Nucleus accumbens (tissue), 56 donors: ENCODE measurements at regions not wholly inside any gene's neighbourhood (a gene's known extent, or its start where the extent isn't known, plus 50 kb on each side); places are given as distances from the start of the nearest gene placed in this dataset.
"Not testable (repeated sequence)": the region's sequence is repeated elsewhere in the genome, so short reads cannot be mapped to it uniquely, and the experiment has no call there.

ENCODE experiments used
- DNase-seq, 56 donors: peaks; one replicate each; lab custom pipeline; 2025; lab: John Stamatoyannopoulos, UW

DNA sequence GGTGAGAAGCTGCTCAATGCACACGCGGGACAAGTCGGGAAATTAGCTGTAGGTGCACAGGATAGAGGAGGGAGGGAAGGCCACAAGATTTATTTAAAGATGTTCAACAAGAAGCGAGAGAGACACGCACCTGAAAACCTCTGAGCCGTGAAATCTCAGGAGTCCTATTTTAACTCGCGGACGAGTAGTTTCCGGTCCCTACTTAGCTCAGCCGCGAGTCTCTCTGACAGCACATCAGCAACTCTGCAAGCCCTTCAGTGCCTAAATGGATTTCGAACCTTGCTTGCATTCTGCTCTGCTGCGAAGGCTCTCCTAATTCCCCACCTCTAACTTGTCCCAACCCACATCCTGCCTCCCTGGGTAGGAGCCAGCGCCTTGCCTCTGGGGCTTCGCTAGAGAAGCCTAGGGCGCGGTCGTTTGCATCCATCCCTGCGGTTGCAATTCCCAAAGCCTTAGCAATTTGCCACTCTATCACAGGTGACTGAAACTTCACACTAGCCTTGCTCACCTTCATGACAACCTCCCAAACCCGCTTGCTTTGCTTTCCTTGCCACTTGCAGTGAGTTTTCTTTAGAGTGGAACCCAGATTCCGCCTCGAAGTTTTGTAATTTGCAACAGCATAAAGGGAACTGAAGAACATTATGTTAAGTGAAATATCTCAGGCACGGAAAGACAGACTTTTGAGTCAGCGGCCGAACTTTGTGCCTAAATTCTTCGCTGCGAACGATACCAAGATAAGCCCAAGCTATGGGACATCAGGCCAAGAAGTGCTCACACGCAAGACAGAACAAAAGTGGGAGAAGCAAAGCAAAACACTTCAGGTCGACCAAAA is 202.8 kb downstream of the KDM5D start:
- no peak for DNase-seq

DNA sequence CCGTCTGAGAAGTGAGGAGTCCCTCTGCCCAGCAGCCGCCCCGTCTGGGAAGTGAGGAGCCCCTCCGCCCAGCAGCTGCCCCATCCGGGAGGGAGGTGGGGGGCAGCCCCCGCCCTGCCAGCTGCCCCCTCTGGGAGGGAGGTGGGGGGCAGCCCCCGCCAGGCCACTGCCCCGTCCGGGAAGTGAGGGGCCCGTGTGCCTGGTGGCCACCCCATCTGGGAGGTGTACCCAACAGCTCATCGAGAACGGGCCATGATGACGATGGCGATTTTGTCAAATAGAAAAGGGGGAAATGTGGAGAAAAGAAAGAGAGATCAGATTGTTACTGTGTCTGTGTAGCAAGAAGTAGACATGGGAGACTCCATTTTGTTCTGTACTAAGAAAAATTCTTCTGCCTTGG is 208.8 kb downstream of the KDM5D start:
- DNase-seq: not testable (repeated sequence)

DNA sequence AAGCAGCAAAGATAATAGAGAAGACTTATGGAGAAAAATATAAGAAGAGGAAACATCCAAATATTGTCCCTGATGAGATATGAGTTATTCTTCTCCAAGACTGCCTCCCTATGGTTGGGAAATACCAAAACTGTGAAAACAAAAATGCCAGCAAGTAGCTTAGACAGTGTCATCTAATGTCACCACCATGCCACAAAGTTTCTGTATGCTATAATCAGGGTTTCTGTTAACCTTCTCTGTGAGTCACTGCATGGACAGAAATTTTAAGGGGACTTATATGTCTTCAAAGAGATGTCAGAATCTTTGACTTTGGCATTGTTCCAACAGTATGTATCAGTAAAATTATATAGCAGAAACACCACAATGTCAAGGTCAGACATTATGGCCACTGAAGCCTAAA is 222.6 kb downstream of the KDM5D start:
- no peak for DNase-seq

DNA sequence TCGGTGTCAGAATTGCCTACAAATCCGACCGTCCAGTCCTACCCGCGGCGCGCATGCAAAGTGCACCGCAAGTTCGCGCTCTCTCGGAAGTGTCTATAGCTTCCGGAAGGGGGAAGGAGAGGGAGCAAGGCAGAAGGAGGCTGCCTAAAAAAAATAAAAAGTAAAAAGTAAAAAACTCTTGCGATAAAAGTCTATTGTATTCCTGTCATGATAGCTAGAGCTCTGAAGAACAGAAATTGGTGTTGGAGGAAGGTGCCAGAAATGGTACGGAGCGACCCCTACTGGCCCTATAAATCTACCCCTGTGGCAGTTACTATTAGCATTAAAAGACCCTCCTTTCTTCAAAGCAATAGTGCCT is 241.5 kb downstream of the KDM5D start:
- DNase-seq: no peak

DNA sequence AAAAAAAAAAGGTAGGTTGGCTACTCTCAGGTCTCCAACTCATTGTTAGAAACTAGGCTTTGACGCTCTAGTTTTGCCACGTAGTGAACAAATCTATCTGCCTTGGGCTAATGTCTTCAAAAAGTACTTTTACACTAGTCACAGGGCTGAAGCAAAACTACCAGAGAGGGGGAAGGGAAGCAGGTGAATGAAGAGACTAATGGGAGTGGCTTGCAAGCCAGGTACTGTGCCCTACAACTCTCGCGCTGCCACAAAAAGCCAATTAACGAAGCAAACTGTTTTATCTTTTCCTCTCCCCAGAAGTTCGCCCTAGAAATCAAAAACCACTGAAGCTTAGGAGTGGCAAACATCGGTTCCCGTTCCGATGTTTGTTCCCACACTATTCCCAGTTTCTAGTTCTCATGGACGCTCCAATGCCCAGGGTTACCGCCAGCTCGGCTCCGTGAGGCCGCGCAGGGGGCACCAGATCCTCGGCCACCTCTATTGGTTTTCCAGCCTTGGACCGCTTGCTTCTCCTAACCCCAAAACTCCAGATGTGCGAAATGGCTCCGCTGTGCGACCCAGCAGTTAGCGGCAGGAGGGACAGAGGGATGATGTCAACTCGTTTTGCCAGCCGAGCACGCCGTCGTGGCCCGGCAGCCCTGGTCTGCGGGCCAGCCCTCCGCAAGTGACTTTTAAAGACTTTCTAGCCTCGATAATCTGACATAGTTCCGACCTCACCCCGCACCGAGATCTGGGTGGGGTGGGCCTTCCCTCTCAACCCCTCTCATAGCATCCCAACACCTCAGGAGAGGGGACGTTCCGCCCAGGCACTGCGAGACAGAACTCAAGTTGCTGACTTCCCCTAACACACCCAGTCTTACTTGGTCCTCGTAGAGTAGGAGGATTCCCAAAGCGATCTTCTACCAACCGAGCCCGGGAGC is 242.1 kb downstream of the KDM5D start:
- no peak for DNase-seq

DNA sequence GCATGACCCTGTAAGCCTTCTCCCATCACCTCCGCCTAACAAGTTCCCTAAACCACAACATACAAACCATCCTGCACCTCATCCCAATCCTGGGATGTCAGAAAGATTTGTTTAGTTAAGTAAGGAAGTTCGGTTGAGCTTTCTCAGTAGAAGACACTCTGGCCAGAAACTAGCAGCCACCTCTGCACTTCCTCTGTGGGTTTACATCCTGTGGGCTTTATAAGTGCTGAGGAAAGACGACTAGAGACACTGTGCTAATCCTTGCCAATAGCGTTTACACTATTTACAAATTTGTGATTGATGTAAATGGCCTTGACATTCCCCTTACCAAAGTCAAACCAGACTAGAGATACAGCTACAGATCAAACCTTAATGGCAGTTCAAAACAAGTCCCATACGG is 246.0 kb downstream of the KDM5D start:
- DNase-seq: no peak

DNA sequence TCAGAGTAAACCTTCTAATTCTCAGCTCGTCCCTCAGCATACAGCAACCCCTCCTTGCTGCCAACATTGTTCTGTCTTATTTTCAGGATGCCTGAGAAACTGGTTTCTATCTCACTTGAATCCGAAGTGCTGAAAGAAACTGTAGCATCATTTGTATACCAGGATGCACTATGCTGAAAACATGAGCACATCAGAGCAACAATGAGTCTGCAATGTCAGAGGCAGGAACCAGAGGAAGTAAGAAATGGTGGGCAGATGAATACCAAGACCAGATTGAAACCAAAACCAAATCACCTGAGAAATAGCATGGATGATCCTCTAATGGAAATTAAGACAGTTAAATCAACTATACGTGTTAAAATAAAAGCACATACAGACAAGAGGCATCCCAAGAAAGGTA is 257.0 kb downstream of the KDM5D start:
- DNase-seq: no peak

DNA sequence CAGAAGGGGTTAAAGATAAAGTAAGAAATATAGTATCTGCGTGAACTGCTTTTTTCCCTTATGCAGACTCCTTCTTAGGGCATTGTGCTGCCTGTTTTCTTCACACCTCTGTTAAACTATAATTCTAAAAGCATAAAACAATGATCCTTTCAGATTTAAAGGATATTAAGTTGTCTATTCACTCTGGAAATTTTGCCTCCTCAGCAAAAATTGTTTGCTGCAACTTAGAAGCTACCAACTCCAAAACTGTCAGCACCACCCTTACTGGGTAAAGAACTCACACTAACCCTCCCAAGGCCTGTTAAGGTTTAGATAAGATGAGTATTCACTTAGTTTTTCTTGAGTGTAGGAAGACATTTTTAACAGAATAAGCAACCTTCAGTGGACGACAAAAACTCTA is 259.5 kb downstream of the KDM5D start:
- no peak for DNase-seq

DNA sequence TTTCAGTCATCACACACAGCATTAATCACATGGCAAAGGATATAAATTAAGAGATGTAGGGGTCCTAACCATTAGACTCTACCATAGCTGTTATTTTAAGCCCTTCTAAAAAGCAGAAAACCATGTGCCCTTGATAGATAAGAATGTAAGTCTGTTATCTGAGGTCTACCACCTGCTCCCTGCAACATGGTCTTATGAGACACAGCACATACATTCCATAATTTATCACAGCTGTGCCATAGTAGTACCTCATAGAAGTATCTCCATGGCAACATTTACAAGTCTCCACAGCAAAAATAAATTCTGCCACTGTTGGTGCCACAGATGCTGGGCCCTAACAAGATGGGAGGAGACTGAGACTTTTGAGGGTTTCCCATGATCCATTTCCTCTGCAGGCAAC is 265.4 kb downstream of the KDM5D start:
- no peak for DNase-seq

DNA sequence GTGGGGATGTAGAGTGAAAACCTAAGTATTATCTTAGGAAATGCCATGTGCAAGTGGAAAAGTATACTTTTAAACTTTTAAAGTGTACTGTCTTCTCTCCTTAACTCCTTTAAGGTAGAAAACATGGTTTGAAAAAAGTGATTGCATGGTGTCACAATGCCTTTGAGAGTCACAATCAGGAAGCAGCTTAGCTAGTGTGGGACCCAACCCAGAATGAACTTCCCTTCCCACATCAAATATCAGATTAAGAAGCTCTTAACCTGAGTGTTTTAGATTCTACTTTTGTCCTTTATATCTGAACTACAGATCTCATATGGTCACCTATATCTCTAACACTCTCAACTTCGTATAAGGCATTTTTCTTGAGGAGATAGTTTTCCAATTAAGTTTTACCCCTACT is 266.6 kb downstream of the KDM5D start:
- no peak for DNase-seq

DNA sequence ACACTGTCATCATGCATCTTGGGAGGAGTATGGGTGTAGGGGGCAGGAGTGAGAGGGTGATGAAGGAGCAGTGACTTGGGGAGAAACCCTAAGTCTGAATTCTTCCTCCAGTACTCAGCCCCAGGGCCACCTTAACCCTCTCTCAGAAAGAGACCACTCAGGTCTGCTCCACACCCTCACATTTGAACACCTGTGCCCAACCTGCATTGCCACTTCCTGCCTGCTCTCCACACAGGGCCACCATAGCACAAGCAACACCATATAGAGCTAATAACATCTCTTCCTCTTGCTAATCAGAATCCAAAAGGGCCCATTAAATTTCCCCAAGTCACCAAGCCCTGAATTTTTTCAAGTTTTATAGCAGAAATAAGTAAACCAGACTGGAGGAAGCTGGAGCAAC is 278.7 kb downstream of the KDM5D start:
- DNase-seq: no peak

DNA sequence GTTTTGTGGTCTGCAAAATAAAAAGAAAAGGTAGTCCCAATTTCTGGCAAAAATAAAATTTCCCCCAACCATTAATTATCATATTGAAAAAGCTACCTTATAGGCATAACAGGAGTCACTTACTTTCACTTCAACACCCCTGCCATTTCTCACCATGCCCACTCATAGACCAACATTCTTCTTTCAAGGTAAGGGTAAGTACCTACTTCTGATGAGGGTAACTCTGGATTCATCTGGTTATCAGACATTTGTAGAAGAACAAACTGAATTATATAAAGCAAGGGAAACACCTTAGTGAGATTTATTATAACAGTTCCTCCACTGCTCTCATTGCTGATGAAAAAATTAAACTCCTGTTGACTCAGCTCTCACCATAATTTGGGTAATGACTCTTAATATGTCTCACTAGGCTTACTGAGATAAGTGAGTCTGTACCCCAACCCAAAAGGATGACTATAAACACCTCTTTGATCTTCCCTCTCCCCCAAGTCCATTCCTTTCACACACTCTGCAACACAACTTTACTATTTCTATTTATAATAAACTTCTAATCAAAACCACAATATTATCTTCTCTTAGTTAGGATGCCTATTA is 287.6 kb downstream of the KDM5D start:
- no peak for DNase-seq

DNA sequence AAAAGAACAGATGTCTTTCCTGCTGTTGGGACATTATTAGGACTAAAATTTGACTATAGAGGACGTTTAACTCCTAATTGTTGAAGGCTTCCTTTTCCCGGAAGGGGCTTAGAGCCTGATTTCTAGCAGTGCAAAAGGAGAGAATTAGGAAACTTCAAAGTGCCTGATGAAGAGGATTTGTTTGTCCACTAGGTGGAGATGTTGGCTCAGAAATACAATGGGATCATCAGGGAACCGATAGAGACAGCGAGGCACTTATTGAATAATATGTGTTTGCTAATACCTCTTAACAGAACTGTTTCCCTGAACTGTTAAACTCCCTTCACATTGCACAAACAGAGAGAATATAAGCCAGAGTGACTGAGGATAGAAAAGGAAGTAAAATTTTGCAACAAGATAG is 311.5 kb downstream of the KDM5D start:
- DNase-seq: peak in 4 of 56 donors; percentile 0

DNA sequence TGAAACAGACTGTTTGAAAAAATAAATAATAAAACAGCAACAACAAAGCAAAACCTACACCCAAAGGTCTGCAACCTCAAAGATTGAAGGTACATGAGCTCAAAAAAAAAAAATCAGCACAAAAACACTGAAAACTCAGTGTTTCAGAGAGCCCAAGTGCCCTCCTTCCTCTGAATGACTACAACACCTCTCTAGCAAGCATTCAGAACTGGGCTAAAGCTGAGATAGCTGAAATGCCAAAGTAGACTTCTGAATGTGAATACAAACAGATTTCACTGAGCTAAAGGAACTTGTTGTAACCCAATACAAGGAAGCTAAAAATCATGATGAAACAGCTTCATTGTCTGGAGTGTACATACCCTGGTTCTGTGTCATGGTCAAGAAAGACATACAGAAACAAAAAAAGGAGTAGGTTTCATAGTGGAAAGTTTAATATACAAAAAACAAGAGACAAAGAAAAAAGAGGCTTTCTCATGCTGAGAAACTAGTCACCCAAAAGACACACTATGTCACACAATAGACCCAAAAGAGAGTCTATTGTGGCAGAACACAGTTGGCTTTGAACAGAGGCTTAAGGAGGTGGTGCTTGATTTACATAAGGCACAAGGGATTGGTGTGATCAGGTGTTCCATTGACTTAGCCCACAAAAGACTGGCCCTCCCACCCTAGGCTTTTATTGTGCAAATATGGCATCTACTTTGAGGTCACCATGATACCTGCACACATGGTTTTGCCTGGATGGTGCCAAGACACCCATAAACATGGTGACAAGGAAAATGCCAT is 316.6 kb downstream of the KDM5D start:
- no peak for DNase-seq

DNA sequence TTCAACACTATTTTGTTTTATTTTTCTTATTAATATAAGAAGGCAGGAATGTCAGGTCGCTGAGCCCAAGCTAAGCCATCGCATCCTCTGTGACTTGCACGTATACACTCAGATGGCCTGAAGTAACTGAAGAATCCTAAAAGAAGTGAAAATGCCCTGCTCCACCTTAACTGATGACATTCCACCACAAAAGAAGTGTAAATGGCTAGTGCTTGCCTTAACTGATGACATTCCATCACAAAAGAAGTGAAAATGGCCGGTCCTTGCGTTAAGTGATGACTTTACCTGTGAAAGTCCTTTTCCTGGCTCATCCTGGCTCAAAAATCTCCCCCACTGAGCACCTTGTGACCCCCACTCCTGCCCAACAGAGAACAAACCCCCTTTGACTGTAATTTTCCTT is 317.3 kb downstream of the KDM5D start:
- not testable (repeated sequence) for DNase-seq

DNA sequence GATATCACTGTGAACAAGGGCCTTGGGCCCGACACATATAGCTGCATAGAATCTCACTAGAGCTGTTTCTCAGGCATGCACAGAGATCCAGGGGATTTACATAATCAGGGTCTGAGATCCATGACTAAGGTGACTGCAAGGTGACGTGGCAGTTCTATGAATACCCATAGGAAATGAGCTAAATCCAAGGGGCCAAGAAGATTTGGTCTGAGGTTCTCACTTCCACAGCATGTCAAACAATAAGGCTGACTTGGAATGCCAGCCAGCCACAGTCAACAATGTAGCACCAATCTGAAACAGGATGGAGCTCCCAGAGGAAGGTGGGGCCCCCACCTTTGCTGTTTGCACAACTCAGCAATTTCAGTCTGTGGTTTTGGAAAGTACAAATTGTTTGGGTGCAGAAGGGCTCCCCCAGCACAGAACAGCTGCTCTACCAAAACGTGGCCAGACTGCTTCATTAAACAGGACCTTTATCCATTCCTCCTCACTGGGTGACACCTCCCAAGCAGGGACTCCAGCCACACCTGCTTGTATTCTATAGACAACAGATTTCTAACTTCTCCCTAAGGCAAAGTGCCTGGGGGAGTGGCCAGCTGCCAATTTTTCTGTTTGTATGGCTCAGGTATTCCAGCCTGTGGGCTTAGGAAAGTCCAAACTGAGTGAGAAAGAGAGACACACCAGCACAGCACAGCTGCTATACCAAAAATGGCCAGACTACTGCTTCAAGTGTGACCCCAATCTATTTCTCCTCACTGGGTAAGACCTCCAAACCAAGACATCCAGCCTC is 333.4 kb downstream of the KDM5D start:
- no peak for DNase-seq

DNA sequence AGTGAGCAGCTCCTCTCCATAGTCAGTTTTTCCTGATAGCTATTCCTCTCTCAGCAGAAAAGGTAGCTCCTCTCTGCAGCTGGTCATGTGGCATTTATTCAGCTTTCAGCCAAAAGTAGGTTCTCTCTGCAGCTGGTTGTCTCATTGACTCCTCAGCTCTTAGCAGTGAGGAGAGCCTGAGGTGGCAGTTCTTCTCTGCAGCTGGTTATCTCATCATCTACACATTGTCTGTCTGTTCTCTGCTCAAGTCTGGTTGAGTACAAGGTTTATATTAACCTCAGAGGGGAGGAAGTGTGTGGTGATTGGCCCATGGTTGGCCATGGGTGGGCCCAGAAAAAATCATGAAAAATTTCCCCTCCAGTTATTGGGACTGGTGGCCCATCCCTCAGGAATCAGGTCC is 338.3 kb downstream of the KDM5D start:
- no peak for DNase-seq

DNA sequence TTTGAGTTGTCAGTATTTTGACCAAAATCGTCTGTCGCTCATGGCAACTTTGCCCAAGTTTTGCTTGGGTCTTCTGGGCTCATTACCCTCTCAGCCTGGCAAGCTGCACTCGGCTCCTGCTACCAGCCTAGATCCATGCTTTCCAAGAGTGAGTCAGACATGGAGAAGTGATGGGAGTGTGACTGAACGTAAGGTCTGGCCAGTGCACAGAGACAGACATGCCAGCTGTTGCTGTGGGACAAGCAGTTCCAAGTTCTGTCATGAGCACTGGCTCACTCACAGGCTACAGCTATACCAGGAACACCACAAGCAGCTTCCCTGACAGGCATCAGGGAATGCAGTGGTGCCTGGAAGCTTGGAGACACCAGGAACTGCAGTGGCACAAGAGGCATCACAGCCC is 338.9 kb downstream of the KDM5D start:
- no peak for DNase-seq

DNA sequence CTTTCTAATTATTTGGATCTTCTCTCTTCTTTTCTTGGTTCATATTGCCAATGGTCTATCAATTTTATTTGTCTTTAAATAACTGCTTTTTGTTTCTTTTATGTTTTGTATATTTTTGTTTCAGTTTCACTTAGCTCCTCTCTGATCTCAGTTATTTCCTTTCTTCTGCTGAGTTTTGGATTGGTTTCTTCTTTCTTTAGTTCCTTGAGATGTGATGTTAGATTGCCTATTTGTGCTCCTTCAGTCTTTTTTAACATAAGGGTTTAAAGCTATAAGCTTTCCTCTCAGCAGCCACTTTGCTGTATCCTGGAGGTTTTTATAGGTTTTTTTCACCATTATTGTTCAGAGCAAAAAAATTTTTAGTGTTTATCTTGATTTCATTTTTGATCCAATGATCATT is 351.6 kb downstream of the KDM5D start:
- no peak for DNase-seq

DNA sequence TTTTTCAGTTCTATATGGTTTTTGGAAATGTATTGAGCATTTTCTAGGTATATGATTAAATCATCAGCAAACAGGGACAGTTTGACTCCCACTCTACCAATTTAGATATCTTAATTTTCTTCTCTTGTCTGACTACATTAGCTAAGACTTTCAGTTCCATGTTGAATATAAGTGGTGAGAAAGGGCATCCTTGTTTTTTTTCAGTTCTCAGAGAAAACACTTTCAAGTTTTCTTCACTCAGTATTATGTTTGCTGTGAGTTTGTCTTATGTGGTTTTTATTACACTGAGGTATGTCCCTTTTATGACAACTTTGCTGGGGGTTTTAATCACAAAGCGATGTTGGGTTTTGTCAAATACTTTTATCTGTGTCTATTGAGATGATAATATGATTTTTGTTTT is 352.6 kb downstream of the KDM5D start:
- no peak for DNase-seq
